SJSA1 (cell line): ENCODE measurements at regions not wholly inside any gene's neighbourhood (a gene's known extent, or its start where the extent isn't known, plus 50 kb on each side); places are given as distances from the start of the nearest gene placed in this dataset.
"Not testable (repeated sequence)": the region's sequence is repeated elsewhere in the genome, so short reads cannot be mapped to it uniquely, and the experiment has no call there.

ENCODE experiments used
- DNase-seq, 2 experiments: peaks; one replicate each; pipeline ENCODE4 v3.0.0-alpha.2; 2015 to 2020; ENCODE audit warnings: low spot score in 2 of 2, low read depth in 1 of 2
- H3K27ac ChIP-seq: fragments of 250-450 bp; sonication (Bioruptor Pico); 2 replicates; pipeline ENCODE4 v1.5.1; 2020; ENCODE audit warnings: mild to moderate bottlenecking, moderate library complexity
- H3K27me3 ChIP-seq: fragments of 250-450 bp; sonication (Bioruptor Pico); replicated peaks from 2 replicates; pipeline ENCODE4 v1.5.1; 2020; ENCODE audit warnings: mild to moderate bottlenecking, moderate library complexity
- H3K36me3 ChIP-seq: fragments of 250-450 bp; sonication (Bioruptor Pico); 2 replicates; pipeline ENCODE4 v1.5.1; 2020; ENCODE audit warnings: mild to moderate bottlenecking
- H3K4me1 ChIP-seq: fragments of 250-450 bp; sonication (Bioruptor Pico); replicated peaks from 2 replicates; pipeline ENCODE4 v1.6.1; 2021; ENCODE audit warnings: mild to moderate bottlenecking
- H3K4me3 ChIP-seq: fragments of 250-450 bp; sonication (Bioruptor Pico); 2 replicates; pipeline ENCODE4 v1.5.1; 2020; ENCODE audit warnings: mild to moderate bottlenecking
- H3K9me3 ChIP-seq: fragments of 250-450 bp; sonication (Bioruptor Pico); replicated peaks from 2 replicates; pipeline ENCODE4 v1.5.1; 2020; ENCODE audit warnings: mild to moderate bottlenecking

- no peak for DNase-seq
- H3K4me1 ChIP-seq = peaks cover 11% of the 10 kb centered on the region
- H3K36me3 ChIP-seq = no peaks in the 10 kb centered on the region
- no peak overlapping the region for H3K4me3 ChIP-seq
- no peaks in the 10 kb centered on the region for H3K27me3 ChIP-seq
- H3K27ac ChIP-seq = no peak overlapping the region
- H3K9me3 ChIP-seq = no peaks in the 10 kb centered on the region
Measured at GRCh38 chr15:81751256-81751655, 294.6 kb downstream of the MEX3B start.

GRCh38 chr15:81749716-81750375 is 296.0 kb downstream of the MEX3B start:
- no peak overlapping the region for H3K27ac ChIP-seq
- no peak for DNase-seq
- H3K4me1 ChIP-seq = peaks cover 11% of the 10 kb centered on the region
- no peaks in the 10 kb centered on the region for H3K36me3 ChIP-seq
- H3K9me3 ChIP-seq = no peaks in the 10 kb centered on the region
- no peak overlapping the region for H3K4me3 ChIP-seq
- no peaks in the 10 kb centered on the region for H3K27me3 ChIP-seq

- H3K4me1 ChIP-seq = no peaks in the 10 kb centered on the region; the same call in 1 of the 2 replicates
- no peaks in the 10 kb centered on the region for H3K27me3 ChIP-seq
- no peak for DNase-seq
- no peak overlapping the region for H3K4me3 ChIP-seq
- H3K36me3 ChIP-seq = no peaks in the 10 kb centered on the region
- H3K9me3 ChIP-seq = no peaks in the 10 kb centered on the region
- H3K27ac ChIP-seq = no peak overlapping the region
Measured at GRCh38 chr15:81747482-81747881, 298.3 kb downstream of the MEX3B start.

GRCh38 chr15:81747026-81747425 is 298.8 kb downstream of the MEX3B start:
- no peak overlapping the region for H3K27ac ChIP-seq
- no peak overlapping the region for H3K4me3 ChIP-seq
- H3K4me1 ChIP-seq = no peaks in the 10 kb centered on the region
- H3K9me3 ChIP-seq = no peaks in the 10 kb centered on the region
- H3K27me3 ChIP-seq = no peaks in the 10 kb centered on the region
- H3K36me3 ChIP-seq = no peaks in the 10 kb centered on the region
- DNase-seq = no peak

GRCh38 chr15:81744364-81744763 is 301.5 kb downstream of the MEX3B start:
- no peak overlapping the region for H3K27ac ChIP-seq
- no peaks in the 10 kb centered on the region for H3K4me1 ChIP-seq
- DNase-seq = no peak
- H3K4me3 ChIP-seq = no peak overlapping the region
- no peaks in the 10 kb centered on the region for H3K27me3 ChIP-seq
- no peaks in the 10 kb centered on the region for H3K9me3 ChIP-seq
- H3K36me3 ChIP-seq = no peaks in the 10 kb centered on the region

- no peak for DNase-seq
- Histone ChIP-seq H3K9me3 (no peaks in the 10 kb centered on the region), H3K4me1 (no peaks in the 10 kb centered on the region), H3K36me3 (no peaks in the 10 kb centered on the region), H3K4me3 (no peak overlapping the region), H3K27me3 (no peaks in the 10 kb centered on the region), H3K27ac (no peak overlapping the region)
Measured at GRCh38 chr15:81740416-81740815, 305.4 kb downstream of the MEX3B start.

- H3K27ac ChIP-seq = no peak overlapping the region
- H3K4me3 ChIP-seq = no peak overlapping the region
- DNase-seq = no peak
Measured at GRCh38 chr15:81729340-81729739, 316.5 kb downstream of the MEX3B start.

GRCh38 chr15:81728726-81729125 is 317.1 kb downstream of the MEX3B start:
- Histone ChIP-seq H3K4me1 (no peaks in the 10 kb centered on the region), H3K27me3 (no peaks in the 10 kb centered on the region), H3K36me3 (no peaks in the 10 kb centered on the region), H3K9me3 (0 out of 2 replicates have a peak, but pooled peaks cover 5% of the 10 kb centered on the region), H3K4me3 (no peak overlapping the region), H3K27ac (no peak overlapping the region)
- DNase-seq = no peak

More at GRCh38 chr15:81729340-81729739, 316.5 kb downstream of the MEX3B start:
- Histone ChIP-seq H3K4me1 (no peaks in the 10 kb centered on the region), H3K36me3 (no peaks in the 10 kb centered on the region), H3K27me3 (no peaks in the 10 kb centered on the region), H3K9me3 (no peaks in the 10 kb centered on the region)

- no peak for DNase-seq
- H3K9me3 ChIP-seq = 0 out of 2 replicates have a peak, but pooled peaks cover 5% of the 10 kb centered on the region
- H3K4me1 ChIP-seq = no peaks in the 10 kb centered on the region
- no peaks in the 10 kb centered on the region for H3K27me3 ChIP-seq
- H3K36me3 ChIP-seq = no peaks in the 10 kb centered on the region
- H3K27ac ChIP-seq = no peak overlapping the region
- no peak overlapping the region for H3K4me3 ChIP-seq
Measured at GRCh38 chr15:81725590-81725989, 320.2 kb downstream of the MEX3B start.

- no peak for DNase-seq
Measured at GRCh38 chr15:81724536-81724935, 321.3 kb downstream of the MEX3B start.

GRCh38 chr15:81723701-81724100 is 322.1 kb downstream of the MEX3B start:
- Histone ChIP-seq H3K27ac (no peak overlapping the region), H3K27me3 (no peaks in the 10 kb centered on the region), H3K4me1 (no peaks in the 10 kb centered on the region), H3K9me3 (0 out of 2 replicates have a peak, but pooled peaks cover 5% of the 10 kb centered on the region), H3K36me3 (no peaks in the 10 kb centered on the region), H3K4me3 (no peak overlapping the region)
- no peak for DNase-seq

More at GRCh38 chr15:81724536-81724935, 321.3 kb downstream of the MEX3B start:
- Histone ChIP-seq H3K4me3 (no peak overlapping the region), H3K9me3 (0 out of 2 replicates have a peak, but pooled peaks cover 5% of the 10 kb centered on the region), H3K36me3 (no peaks in the 10 kb centered on the region), H3K4me1 (no peaks in the 10 kb centered on the region), H3K27me3 (no peaks in the 10 kb centered on the region), H3K27ac (no peak overlapping the region)

- Histone ChIP-seq H3K36me3 (no peaks in the 10 kb centered on the region), H3K27ac (no peak overlapping the region), H3K9me3 (0 out of 2 replicates have a peak, but pooled peaks cover 5% of the 10 kb centered on the region), H3K27me3 (no peaks in the 10 kb centered on the region), H3K4me3 (no peak overlapping the region), H3K4me1 (no peaks in the 10 kb centered on the region)
- DNase-seq = no peak
Measured at GRCh38 chr15:81723113-81723651, 322.6 kb downstream of the MEX3B start.

GRCh38 chr15:81716468-81716867 is 329.4 kb downstream of the MEX3B start:
- not testable (repeated sequence) for H3K4me3 ChIP-seq, DNase-seq, H3K36me3 ChIP-seq, H3K27ac ChIP-seq, H3K4me1 ChIP-seq, H3K9me3 ChIP-seq, H3K27me3 ChIP-seq

- no peak for DNase-seq
- Histone ChIP-seq H3K9me3 (no peaks in the 10 kb centered on the region), H3K27ac (no peak overlapping the region), H3K36me3 (no peaks in the 10 kb centered on the region), H3K27me3 (no peaks in the 10 kb centered on the region), H3K4me1 (no peaks in the 10 kb centered on the region), H3K4me3 (no peak overlapping the region)
Measured at GRCh38 chr15:81710328-81710727, 335.5 kb downstream of the MEX3B start.
